Tongue (tissue), 1 donor: ENCODE measurements at regions not wholly inside any gene's neighbourhood (a gene's known extent, or its start where the extent isn't known, plus 50 kb on each side); places are given as distances from the start of the nearest gene placed in this dataset.
"Not testable (repeated sequence)": the region's sequence is repeated elsewhere in the genome, so short reads cannot be mapped to it uniquely, and the experiment has no call there.

Experiments used
- DNase-seq: peaks from one replicate; pipeline ENCODE4 v3.0.0-alpha.2; 2015

DNA sequence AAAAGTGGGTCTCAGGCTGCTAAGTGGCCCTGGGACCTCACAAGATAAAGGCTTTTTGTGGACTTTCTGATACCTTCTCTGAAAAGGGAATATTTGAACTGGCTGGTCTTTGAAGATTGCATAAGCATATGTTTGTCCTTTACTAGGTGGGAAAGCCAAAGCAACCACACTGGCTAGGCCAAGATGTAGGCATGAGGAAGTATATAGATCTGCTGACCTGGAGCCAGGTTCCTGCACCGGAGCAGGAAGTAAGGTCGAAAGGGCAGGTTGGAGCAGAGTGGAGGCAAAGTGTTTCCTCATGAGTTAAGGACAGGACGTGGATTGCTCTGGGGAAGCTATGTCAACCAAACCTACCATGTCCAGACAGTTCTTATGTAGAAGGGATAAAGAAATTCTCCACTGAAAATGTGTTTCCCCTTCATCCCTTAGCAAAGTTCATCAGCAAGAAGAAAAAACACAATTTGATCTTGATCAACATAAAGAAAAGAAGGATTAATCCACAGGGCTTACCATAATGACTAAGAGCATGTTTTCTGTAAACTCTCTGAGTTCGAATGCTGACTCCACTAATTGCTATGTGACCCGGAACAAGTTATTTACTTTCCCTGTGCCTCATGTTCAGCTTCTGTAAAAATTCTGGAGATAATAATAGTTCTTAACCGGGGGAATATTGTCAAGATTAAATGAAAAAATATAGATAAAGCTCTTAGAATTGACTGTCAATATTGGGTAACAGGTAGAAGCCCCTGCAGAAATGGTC, 156.1 kb upstream of the SRD5A2 start:
- DNase-seq = no peak

DNA sequence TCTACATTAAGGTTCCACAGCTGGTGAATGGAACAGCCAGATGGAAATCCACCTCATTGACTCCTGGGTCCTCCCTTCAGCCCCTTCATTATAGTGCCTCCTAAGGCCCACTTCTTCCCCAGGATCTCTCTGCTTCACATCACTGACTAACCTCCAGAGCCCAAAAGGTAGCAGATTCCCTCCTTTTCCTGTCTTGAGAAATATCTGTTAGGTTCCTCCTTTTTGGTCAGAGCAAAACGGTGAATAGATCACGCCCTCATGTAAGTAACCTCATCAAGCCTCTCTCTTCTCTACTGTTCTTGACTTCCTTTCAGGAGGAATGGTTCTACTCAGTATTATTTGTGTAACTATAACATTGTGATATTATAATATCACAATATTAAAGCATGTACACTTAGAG, 155.0 kb upstream of the SRD5A2 start:
- no peak for DNase-seq

DNA sequence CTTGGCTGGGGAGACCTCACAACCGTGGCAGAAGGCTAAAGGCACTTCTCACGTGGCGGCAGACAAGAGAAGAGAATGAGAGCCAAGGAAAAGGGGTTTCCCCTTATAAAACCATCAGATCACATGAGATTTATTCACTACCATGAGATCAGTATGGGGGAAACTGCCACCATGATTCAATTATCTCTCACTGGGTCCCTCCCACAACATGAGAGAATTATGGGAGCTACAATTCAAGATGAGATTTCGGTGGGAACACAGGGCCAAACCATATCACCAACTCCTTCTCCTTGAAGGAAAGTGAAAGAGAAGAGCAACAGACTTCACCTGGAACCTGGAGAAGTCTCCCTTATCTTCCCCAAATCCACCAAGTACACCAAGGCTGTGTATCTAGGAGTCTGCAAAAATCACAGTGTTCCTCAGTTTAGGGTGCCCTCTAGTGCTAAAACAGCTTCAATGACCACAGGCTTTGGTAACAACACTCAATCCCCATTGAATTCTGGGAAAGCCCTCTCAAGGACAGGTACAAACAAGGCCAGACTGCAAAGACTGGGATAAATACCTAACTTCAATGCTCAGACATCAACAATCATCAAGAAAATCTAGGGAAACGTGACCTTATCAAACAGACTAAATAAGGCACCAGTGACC, 148.8 kb upstream of the SRD5A2 start:
- DNase-seq = no peak

- no peak for DNase-seq
These were observed 148.3 kb upstream of the SRD5A2 start for GRCh38 chr2:31729065-31729439.

DNA sequence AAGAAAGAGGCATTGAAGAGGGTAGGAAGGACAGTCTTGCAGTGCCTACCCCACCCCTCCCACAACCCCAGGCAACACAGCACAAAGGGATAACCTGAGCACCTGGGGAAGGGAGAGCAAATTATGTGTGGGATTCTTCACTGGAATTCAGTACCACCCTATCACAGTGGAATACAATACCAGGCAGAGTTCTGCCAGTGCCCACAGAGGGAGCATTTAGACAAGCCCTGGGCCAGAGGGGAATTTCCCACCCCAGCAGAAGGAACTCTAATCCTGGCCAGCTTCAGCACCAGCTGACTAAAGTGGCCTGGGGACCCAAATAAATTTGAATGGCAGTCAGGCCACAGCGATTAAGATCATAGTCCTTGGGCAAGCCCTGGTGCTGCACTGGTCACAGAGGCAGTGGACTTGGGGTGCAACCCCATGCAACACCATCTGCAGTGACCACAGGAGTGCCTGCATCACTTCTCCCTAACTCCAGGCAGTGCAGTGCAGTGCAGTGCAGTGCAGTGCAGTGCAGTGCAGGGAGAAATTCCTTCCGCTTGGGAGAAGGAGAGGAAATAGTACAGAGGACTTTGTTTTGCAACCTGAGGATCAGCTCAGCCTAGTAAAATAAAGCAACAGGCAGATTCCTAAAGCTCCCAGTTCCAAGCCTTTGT, 147.8 kb upstream of the SRD5A2 start:
- DNase-seq = no peak

- no peak for DNase-seq
These were observed 145.7 kb upstream of the SRD5A2 start for GRCh38 chr2:31726457-31726856.

- no peak for DNase-seq
These were observed 144.7 kb upstream of the SRD5A2 start for GRCh38 chr2:31725444-31725843.

- DNase-seq = no peak
These were observed 131.0 kb upstream of the SRD5A2 start for GRCh38 chr2:31711737-31712136.

DNA sequence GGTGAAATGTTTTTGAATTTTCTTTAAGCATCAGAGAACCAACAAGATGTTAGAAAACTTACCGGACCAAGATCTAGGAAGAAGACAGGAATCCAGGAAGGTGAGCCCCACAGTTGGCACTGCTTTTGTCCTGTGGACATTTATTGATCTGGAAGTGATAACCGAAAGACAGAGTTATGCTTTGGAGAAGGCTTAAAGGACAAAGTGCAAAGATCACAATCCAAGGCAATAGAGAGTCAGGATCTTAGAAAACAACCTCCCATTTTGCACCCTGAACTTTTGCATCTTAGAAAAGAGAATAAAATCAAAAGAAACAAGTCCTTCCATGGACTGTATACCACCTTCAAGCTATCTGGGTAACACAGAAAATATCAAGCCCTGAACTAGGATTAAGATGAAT, 129.4 kb upstream of the SRD5A2 start:
- DNase-seq = no peak

DNA sequence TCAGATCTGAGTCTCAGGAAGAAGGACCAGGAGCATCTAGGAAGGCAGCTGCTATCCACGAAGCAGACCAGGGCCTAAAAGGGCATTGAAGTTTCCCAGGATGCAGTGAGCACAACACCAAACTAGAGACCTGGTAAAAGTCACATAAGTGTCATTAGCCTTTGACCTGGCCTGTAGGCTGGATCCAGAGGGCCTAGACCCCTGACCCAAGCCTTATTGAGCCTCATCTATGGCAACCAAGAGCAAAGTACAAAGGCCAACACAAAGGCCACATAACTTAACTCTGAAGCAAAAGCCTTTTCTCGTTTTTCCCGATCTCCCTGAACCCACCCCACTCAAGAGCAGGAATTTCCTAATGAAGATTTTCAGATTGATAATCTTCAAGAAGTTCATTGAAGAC, 127.3 kb upstream of the SRD5A2 start:
- no peak for DNase-seq

DNA sequence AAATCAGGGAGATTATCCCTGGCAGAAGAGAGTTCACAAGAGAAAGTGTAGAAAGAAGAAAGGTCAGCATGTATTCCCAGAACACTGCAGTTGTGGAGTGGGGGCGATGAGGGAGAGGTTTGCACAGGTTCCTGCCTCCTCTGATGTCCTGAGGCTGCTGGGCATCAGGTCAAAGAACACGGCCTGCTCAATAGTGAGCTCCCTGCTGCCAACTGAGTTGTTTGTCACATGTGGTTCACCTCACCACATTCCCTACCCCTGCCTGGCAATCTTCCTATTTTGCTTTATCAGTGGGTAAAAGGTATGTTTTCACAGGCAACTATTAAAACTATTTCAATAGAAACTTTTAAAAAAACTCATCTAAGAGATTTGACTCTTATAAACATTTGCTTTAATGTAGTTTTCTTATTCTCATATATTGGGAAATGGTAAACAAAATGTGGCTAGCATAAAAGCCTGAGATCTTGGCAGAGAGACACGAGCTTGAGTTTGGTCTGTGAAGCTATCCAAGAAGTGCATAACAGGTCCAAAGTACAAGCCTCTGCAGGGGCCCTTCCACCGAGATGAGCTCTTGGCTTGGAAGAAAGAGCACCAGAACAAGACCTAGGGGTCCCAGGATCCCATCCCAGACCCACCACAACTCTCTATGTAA, 123.9 kb upstream of the SRD5A2 start:
- DNase-seq = no peak

GRCh38 chr2:31703253-31703652, 122.5 kb upstream of the SRD5A2 start:
- DNase-seq = no peak

- DNase-seq = no peak
These were observed 118.0 kb upstream of the SRD5A2 start for GRCh38 chr2:31698722-31699121.

DNA sequence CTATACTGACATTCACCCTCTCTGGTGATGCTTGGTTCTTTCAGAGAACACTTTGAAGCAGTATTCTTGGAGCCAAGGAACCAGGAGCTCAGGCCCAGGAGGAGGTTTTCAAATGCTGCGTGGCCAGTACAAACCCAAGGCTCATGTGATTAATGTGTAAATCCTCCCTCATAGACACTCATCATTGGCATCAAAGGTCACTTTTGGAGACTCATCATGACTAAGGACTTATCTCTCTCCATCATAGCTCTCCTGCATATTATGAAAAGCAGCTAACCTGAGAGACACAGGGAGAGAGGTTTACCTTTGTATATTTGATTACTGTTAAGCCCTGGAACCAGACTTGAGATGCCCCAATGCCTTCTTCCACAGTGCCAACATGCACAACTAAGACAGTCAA, 115.3 kb upstream of the SRD5A2 start:
- DNase-seq = no peak

DNA sequence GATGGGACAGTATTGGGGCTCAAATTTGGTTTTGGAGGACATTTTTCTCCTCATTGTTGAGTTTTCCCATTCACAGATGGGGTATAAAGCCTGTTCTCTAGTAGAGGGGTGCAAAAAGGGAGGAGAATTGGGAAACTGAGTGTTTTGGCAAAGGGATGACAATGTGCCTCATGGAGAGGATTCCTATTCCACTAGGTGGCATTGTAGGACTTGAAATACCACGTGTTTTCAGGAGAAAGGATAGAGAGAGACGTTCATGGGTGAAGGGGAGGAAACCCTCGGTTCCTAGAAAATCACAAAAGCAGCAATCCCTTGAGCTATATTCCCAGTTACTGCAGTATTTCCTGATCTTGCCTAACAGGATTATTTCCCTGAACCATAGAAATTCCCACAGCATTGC, 113.7 kb upstream of the SRD5A2 start:
- DNase-seq = no peak

DNA sequence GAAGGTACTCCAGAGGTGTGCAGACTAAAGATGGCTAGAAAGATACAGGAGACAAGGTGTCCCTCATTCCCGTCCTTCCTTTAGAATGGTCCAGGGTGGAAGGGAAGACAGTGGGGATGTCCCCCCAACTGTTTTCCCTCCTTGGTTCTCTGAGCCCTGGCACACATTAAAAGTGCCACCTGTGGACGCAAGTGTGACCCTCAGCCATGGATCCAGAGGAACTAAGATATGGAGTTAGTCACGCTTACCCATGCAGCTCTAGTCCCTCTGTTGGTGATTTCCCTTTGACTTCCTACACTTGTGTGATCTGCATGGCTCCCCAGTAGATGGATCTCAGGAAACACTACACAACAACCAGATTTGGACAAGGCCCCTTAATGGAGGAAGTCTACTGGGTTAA, 113.1 kb upstream of the SRD5A2 start:
- DNase-seq = no peak

DNA sequence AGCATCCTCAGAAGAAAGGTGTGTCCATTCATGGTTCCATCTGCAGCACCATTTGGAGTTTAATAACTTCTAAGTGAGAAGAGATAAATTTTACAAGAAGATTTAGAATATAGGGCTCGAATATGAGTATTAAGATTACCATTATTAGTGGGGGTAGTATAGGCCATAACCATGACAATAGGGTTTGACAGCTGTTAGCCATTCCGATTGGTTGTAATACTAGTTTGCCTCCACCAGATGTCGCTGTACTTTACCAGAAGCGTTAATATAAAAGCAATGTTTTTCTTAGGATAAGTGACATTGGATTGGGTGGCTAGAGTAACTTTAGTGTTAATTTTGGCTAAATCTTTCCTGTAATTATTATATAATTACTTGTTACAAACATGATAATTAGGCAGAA, 107.5 kb upstream of the SRD5A2 start:
- no peak for DNase-seq

DNA sequence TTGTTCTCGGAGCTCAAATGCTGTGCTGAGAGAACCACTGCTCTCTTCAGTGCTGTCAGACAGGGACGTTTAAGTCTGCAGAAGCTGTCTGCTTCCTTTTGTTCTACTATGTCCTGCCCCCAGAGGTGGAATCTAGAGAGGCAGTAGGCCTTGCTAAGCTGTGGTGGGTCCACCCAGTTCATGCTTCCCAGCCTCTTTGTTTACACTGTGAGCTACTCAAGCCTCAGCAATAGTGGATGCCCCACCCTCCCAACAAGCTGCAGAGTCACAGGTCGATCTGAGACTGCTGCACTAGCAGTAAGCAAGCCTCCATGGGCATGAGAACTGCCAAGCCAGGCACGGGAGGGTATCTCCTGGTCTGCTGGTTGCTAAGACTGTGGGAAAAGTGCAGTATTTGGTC, 102.8 kb upstream of the SRD5A2 start:
- not testable (repeated sequence) for DNase-seq

- DNase-seq = no peak
These were observed 94.8 kb upstream of the SRD5A2 start for GRCh38 chr2:31675485-31675901.

DNA sequence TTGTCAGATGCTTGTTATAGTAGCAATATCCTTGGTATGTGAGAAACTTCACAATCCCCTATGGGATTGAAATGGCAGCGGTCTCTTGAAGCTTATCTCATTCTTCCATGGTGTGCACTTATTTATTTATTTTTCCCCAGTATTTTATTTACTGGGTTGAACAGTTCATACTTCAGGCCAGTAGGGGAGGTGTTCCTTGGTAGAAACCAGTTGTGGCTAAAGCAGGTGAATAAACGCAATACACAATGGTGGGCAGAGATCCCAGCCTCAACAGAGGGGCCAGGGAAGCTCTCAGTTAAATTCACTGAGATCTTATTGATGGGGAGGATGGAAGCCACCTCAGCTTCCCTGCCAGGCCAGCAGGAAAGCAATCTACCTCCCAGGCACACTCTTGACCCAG, 93.7 kb upstream of the SRD5A2 start:
- DNase-seq = no peak

GRCh38 chr2:31666878-31667277, 86.1 kb upstream of the SRD5A2 start:
- DNase-seq = no peak

GRCh38 chr2:31664949-31665724, 84.4 kb upstream of the SRD5A2 start:
- no peak for DNase-seq
